Glutamatergic neuron (in vitro differentiated cells): ENCODE measurements at regions not wholly inside any gene's neighbourhood (a gene's known extent, or its start where the extent isn't known, plus 50 kb on each side); places are given as distances from the start of the nearest gene placed in this dataset.

ENCODE experiments used
- DNase-seq: peaks from one replicate; pipeline ENCODE4 v3.0.0; 2022
- H3K27ac Mint-ChIP-seq: one replicate; pipeline ENCODE4 v1.8.0; 2020; ENCODE audit warnings: mild to moderate bottlenecking, mixed read lengths, inconsistent platforms; ENCODE audit not compliant: unreplicated experiment
- H3K27me3 Mint-ChIP-seq: one replicate; pipeline ENCODE4 v1.8.0; 2020; ENCODE audit warnings: mild to moderate bottlenecking, moderate library complexity, mixed read lengths, inconsistent platforms; ENCODE audit not compliant: unreplicated experiment
- H3K36me3 Mint-ChIP-seq: one replicate; pipeline ENCODE4 v1.8.0; 2020; ENCODE audit warnings: mild to moderate bottlenecking, mixed read lengths, inconsistent platforms; ENCODE audit not compliant: unreplicated experiment
- H3K4me1 Mint-ChIP-seq: one replicate; pipeline ENCODE4 v1.8.0; 2020; ENCODE audit warnings: mild to moderate bottlenecking, low read depth, mixed read lengths, inconsistent platforms; ENCODE audit not compliant: unreplicated experiment
- H3K4me3 Mint-ChIP-seq: one replicate; pipeline ENCODE4 v1.8.0; 2020; ENCODE audit warnings: mild to moderate bottlenecking, mixed read lengths, inconsistent platforms; ENCODE audit not compliant: unreplicated experiment
- H3K9me3 Mint-ChIP-seq: one replicate; pipeline ENCODE4 v1.8.0; 2020; ENCODE audit warnings: mild to moderate bottlenecking, moderate library complexity, mixed read lengths, inconsistent platforms; ENCODE audit not compliant: unreplicated experiment
- TF ChIP-seq, protein P1 (sequence below): fragments of 200-600 bp; sonication (generic); IDR thresholded peaks from one replicate; pipeline ENCODE4 v1.5.0; 2021; ENCODE audit not compliant: partially characterized antibody, unreplicated experiment

GRCh38 chr12:131383741-131384543 is 326.9 kb upstream of the SFSWAP start:
- TF ChIP-seq, protein P1, sequence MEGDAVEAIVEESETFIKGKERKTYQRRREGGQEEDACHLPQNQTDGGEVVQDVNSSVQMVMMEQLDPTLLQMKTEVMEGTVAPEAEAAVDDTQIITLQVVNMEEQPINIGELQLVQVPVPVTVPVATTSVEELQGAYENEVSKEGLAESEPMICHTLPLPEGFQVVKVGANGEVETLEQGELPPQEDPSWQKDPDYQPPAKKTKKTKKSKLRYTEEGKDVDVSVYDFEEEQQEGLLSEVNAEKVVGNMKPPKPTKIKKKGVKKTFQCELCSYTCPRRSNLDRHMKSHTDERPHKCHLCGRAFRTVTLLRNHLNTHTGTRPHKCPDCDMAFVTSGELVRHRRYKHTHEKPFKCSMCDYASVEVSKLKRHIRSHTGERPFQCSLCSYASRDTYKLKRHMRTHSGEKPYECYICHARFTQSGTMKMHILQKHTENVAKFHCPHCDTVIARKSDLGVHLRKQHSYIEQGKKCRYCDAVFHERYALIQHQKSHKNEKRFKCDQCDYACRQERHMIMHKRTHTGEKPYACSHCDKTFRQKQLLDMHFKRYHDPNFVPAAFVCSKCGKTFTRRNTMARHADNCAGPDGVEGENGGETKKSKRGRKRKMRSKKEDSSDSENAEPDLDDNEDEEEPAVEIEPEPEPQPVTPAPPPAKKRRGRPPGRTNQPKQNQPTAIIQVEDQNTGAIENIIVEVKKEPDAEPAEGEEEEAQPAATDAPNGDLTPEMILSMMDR = no peak
- Mint-ChIP-seq H3K4me3 (no peak overlapping the region), H3K36me3 (no peaks in the 10 kb centered on the region), H3K27me3 (peaks cover 4% of the 10 kb centered on the region), H3K9me3 (no peaks in the 10 kb centered on the region), H3K27ac (no peak overlapping the region), H3K4me1 (peaks cover 5% of the 10 kb centered on the region)
- no peak for DNase-seq

GRCh38 chr12:131384544-131384855 is 326.4 kb upstream of the SFSWAP start:
- no peak for DNase-seq
- H3K27me3 Mint-ChIP-seq = peaks cover 4% of the 10 kb centered on the region
- no peak overlapping the region for H3K27ac Mint-ChIP-seq
- TF ChIP-seq, protein P1 = no peak
- H3K4me1 Mint-ChIP-seq = peaks cover 5% of the 10 kb centered on the region
- H3K4me3 Mint-ChIP-seq = no peak overlapping the region
- no peaks in the 10 kb centered on the region for H3K9me3 Mint-ChIP-seq
- no peaks in the 10 kb centered on the region for H3K36me3 Mint-ChIP-seq

- Mint-ChIP-seq H3K27me3 (peaks cover 6% of the 10 kb centered on the region), H3K36me3 (peaks cover 5% of the 10 kb centered on the region), H3K27ac (no peak overlapping the region), H3K4me1 (peaks cover 6% of the 10 kb centered on the region), H3K4me3 (no peak overlapping the region), H3K9me3 (peaks cover 4% of the 10 kb centered on the region)
- DNase-seq = no peak
- TF ChIP-seq, protein P1 = no peak
These were observed 325.4 kb upstream of the SFSWAP start for GRCh38 chr12:131385313-131386166.

GRCh38 chr12:131386167-131386521 is 324.7 kb upstream of the SFSWAP start:
- Mint-ChIP-seq H3K4me3 (no peak overlapping the region), H3K27ac (no peak overlapping the region), H3K27me3 (peaks cover 10% of the 10 kb centered on the region), H3K4me1 (peaks cover 11% of the 10 kb centered on the region), H3K36me3 (peaks cover 5% of the 10 kb centered on the region), H3K9me3 (peaks cover 7% of the 10 kb centered on the region)
- no peak for DNase-seq
- TF ChIP-seq, protein P1 = no peak

- no peak for DNase-seq
- Mint-ChIP-seq H3K4me1 (peaks cover 11% of the 10 kb centered on the region), H3K36me3 (peaks cover 5% of the 10 kb centered on the region), H3K27ac (no peak overlapping the region), H3K27me3 (peaks cover 10% of the 10 kb centered on the region), H3K4me3 (no peak overlapping the region), H3K9me3 (peaks cover 7% of the 10 kb centered on the region)
- TF ChIP-seq, protein P1 = no peak
These were observed 324.1 kb upstream of the SFSWAP start for GRCh38 chr12:131386781-131387180.
